AG04449 (cell line): ENCODE measurements at regions not wholly inside any gene's neighbourhood (a gene's known extent, or its start where the extent isn't known, plus 50 kb on each side); places are given as distances from the start of the nearest gene placed in this dataset.

ENCODE experiments used
- CTCF ChIA-PET: fragments of 350-600 bp; formaldehyde crosslinking; extraction: SDS; loops from one replicate; lab custom pipeline; 2021; ENCODE audit warnings: antibody characterized with exemption; lab: Yijun Ruan, JAX
- POLR2A ChIA-PET: fragments of 400-600, 350-600 bp; formaldehyde crosslinking; extraction: SDS; loops from one replicate; lab custom pipeline; 2020; ENCODE audit warnings: antibody characterized with exemption, inconsistent platforms; lab: Yijun Ruan, JAX
- DNase-seq: peaks from one replicate; pipeline ENCODE4 v3.0.0-alpha.2; 2010; ENCODE audit warnings: low read depth, low spot score
- H3K4me3 ChIP-seq: 2 replicates; pipeline ENCODE4 v1.5.1; 2011; ENCODE audit warnings: low read depth, mild to moderate bottlenecking, control low read depth, low read length
- CTCF ChIP-seq: IDR thresholded peaks from one replicate; pipeline ENCODE4 v1.5.1; 2011; ENCODE audit warnings: mild to moderate bottlenecking, moderate library complexity, low read length, control low read depth, inconsistent platforms; ENCODE audit not compliant: insufficient read depth; ENCODE audit errors: missing control alignments

GRCh38 chr2:216565956-216566355, 67.3 kb upstream of the IGFBP2 start:
- ChIA-PET CTCF (interaction anchor here (0.7 to 1.7 kb wide), 4 partner anchors 47 to 101 kb away, joined by 3 to 6 read pairs (median 4); no protein-coding TSS in a partner anchor), POLR2A (no interaction called here)
- DNase-seq, result no peak
- no peak overlapping the region for H3K4me3 ChIP-seq
- TF ChIP-seq CTCF, result no peak

GRCh38 chr2:216568576-216568975, 64.6 kb upstream of the IGFBP2 start:
- no peak for DNase-seq
- H3K4me3 ChIP-seq, result no peak overlapping the region
- POLR2A ChIA-PET, result no interaction called here
- no peak for TF ChIP-seq CTCF
- CTCF ChIA-PET, result no interaction called here

- ChIA-PET POLR2A (no interaction called here), CTCF (interaction anchor here (1.2 kb wide), 1 partner anchor 23 kb away, joined by 4 read pairs; no protein-coding TSS in a partner anchor)
- DNase-seq, result no peak
- no peak for TF ChIP-seq CTCF
- no peak overlapping the region for H3K4me3 ChIP-seq
Measured at GRCh38 chr2:216569765-216570164, 63.5 kb upstream of the IGFBP2 start.

GRCh38 chr2:216570357-216570756, 62.9 kb upstream of the IGFBP2 start:
- no peak for DNase-seq
- ChIA-PET POLR2A (no interaction called here), CTCF (interaction anchor here (0.6 to 1.2 kb wide), 2 partner anchors 24 to 51 kb away, joined by 3 to 4 read pairs; no protein-coding TSS in a partner anchor)
- no peak for TF ChIP-seq CTCF
- no peak overlapping the region for H3K4me3 ChIP-seq

GRCh38 chr2:216571178-216571908, 61.9 kb upstream of the IGFBP2 start:
- H3K4me3 ChIP-seq, result no peak overlapping the region
- no peak for TF ChIP-seq CTCF
- ChIA-PET POLR2A (no interaction called here), CTCF (no interaction called here)
- no peak for DNase-seq

- CTCF ChIA-PET, result no interaction called here
- DNase-seq, result no peak
- POLR2A ChIA-PET, result no interaction called here
- H3K4me3 ChIP-seq, result no peak overlapping the region
- no peak for TF ChIP-seq CTCF
Measured at GRCh38 chr2:216571909-216572513, 61.2 kb upstream of the IGFBP2 start.
